ENCODE measurements at regions not wholly inside any gene's neighbourhood (a gene's known extent, or its start where the extent isn't known, plus 50 kb on each side); places are given as distances from the start of the nearest gene placed in this dataset.

- WGBS, 2 donors (ENCODE audit: low coverage in 1 of 2): 63 to 74% methylated on average over 1 of the region's 1 CpG
- Histone ChIP-seq H3K27me3 (no peaks in the 10 kb centered on the region), H3K4me3 (no peak overlapping the region), H3K4me1 (no peaks in the 10 kb centered on the region), H3K9me3 (no peaks in the 10 kb centered on the region), H3K36me3 (no peaks in the 10 kb centered on the region), H3K27ac (no peak overlapping the region)
- in situ Hi-C loops (cut with MboI; ENCODE audit: low pct_ligation_motif_present in 1 of 4, low pct_unique_long_range_greater_than_20kb in 1 of 4, low sequenced_read_pairs in 3 of 4): no loop called here
- DNase-seq: no peak
- intact Hi-C loops (cut with DNase I; ENCODE audit: low total_unique reads): no loop called here
- TF ChIP-seq CTCF (IDR thresholded peaks at IDR 0.05) (no peak), EP300 (IDR thresholded peaks at IDR 0.05; ENCODE audit: low read depth) (no peak), POLR2A (IDR thresholded peaks at IDR 0.05) (no peak), POLR2AphosphoS5 (IDR thresholded peaks at IDR 0.05) (no peak)
These were observed 132.4 kb downstream of the FAR1 start for GRCh38 chr11:13800901-13801300.

- intact Hi-C loops (cut with DNase I; ENCODE audit: low total_unique reads) (no loop called here), in situ Hi-C loops (cut with MboI; ENCODE audit: low pct_ligation_motif_present in 1 of 4, low pct_unique_long_range_greater_than_20kb in 1 of 4, low sequenced_read_pairs in 3 of 4) (no loop called here)
- Histone ChIP-seq H3K4me1 (no peaks in the 10 kb centered on the region), H3K36me3 (no peaks in the 10 kb centered on the region), H3K9me3 (no peaks in the 10 kb centered on the region), H3K4me3 (no peak overlapping the region), H3K27me3 (no peaks in the 10 kb centered on the region), H3K27ac (no peak overlapping the region)
- TF ChIP-seq POLR2A (IDR thresholded peaks at IDR 0.05) (no peak), EP300 (IDR thresholded peaks at IDR 0.05; ENCODE audit: low read depth) (no peak), CTCF (IDR thresholded peaks at IDR 0.05) (no peak), POLR2AphosphoS5 (IDR thresholded peaks at IDR 0.05) (no peak)
- 50 to 59% methylated on average over 2 of the region's 2 CpGs for WGBS, 2 donors (ENCODE audit: low coverage in 1 of 2)
- DNase-seq: no peak
These were observed 144.2 kb upstream of the SPON1 start for GRCh38 chr11:13818325-13818724.

GRCh38 chr11:13826505-13827278 is 135.8 kb upstream of the SPON1 start:
- no peak for TF ChIP-seq POLR2A (IDR thresholded peaks at IDR 0.05)
- no peak for TF ChIP-seq CTCF (IDR thresholded peaks at IDR 0.05)
- no peak for TF ChIP-seq EP300 (IDR thresholded peaks at IDR 0.05; ENCODE audit: low read depth)
- no peak for TF ChIP-seq POLR2AphosphoS5 (IDR thresholded peaks at IDR 0.05)

GRCh38 chr11:13831696-13832095 is 130.8 kb upstream of the SPON1 start:
- Histone ChIP-seq H3K4me1 (no peaks in the 10 kb centered on the region), H3K27me3 (no peaks in the 10 kb centered on the region), H3K36me3 (no peaks in the 10 kb centered on the region), H3K27ac (no peak overlapping the region), H3K4me3 (no peak overlapping the region), H3K9me3 (no peaks in the 10 kb centered on the region)
- TF ChIP-seq CTCF (IDR thresholded peaks at IDR 0.05) (no peak), EP300 (IDR thresholded peaks at IDR 0.05; ENCODE audit: low read depth) (no peak), POLR2A (IDR thresholded peaks at IDR 0.05) (no peak), POLR2AphosphoS5 (IDR thresholded peaks at IDR 0.05) (no peak)
- in situ Hi-C loops (cut with MboI; ENCODE audit: low pct_ligation_motif_present in 1 of 4, low pct_unique_long_range_greater_than_20kb in 1 of 4, low sequenced_read_pairs in 3 of 4): no loop called here
- no peak for DNase-seq
- intact Hi-C loops (cut with DNase I; ENCODE audit: low total_unique reads): no loop called here

More at GRCh38 chr11:13826505-13827278, 135.8 kb upstream of the SPON1 start:
- H3K27ac ChIP-seq: no peak overlapping the region
- H3K4me1 ChIP-seq: no peaks in the 10 kb centered on the region
- intact Hi-C loops (cut with DNase I; ENCODE audit: low total_unique reads): no loop called here
- 50 to 75% methylated on average over 2 to 4 of the region's 4 CpGs for WGBS, 2 donors (ENCODE audit: low coverage in 1 of 2)
- no peaks in the 10 kb centered on the region for H3K36me3 ChIP-seq
- in situ Hi-C loops (cut with MboI; ENCODE audit: low pct_ligation_motif_present in 1 of 4, low pct_unique_long_range_greater_than_20kb in 1 of 4, low sequenced_read_pairs in 3 of 4): no loop called here
- H3K4me3 ChIP-seq: no peak overlapping the region
- H3K27me3 ChIP-seq: no peaks in the 10 kb centered on the region
- DNase-seq: no peak
- H3K9me3 ChIP-seq: no peaks in the 10 kb centered on the region
